ENCODE measurements at regions not wholly inside any gene's neighbourhood (a gene's known extent, or its start where the extent isn't known, plus 50 kb on each side); places are given as distances from the start of the nearest gene placed in this dataset.

- Histone ChIP-seq H3K9me3 (ENCODE audit: insufficient read depth, low read length) (no peaks in the 10 kb centered on the region), H3K36me3 (ENCODE audit: insufficient read depth, insufficient read length, low read length) (no peaks in the 10 kb centered on the region), H3K4me3 (ENCODE audit: insufficient read length, low read depth) (no peak overlapping the region), H3K9ac (ENCODE audit: insufficient read length, low read depth) (no peak overlapping the region), H3K4me1 (ENCODE audit: insufficient read depth, insufficient read length) (no peaks in the 10 kb centered on the region), H3K27me3 (ENCODE audit: insufficient read depth, insufficient read length) (no peaks in the 10 kb centered on the region)
- no peak for TF ChIP-seq ZNF274 (IDR thresholded peaks at IDR 0.05; ENCODE audit: low read depth, low read length)
- TF ChIP-seq SUZ12 (IDR thresholded peaks at IDR 0.05; ENCODE audit: extremely low read depth, insufficient read depth, insufficient read length) = no peak
- no peak for TF ChIP-seq YY1 (IDR thresholded peaks at IDR 0.05; ENCODE audit: insufficient read depth, insufficient read length)
- DNase-seq (ENCODE audit: low read depth, low spot score) = no peak
Observed at GRCh38 chr12:77584860-77585259, 245.8 kb upstream of the NAV3 start.

- H3K4me3 ChIP-seq (ENCODE audit: insufficient read length, low read depth) = no peak overlapping the region
- no peaks in the 10 kb centered on the region for H3K9me3 ChIP-seq (ENCODE audit: insufficient read depth, low read length)
- no peaks in the 10 kb centered on the region for H3K27me3 ChIP-seq (ENCODE audit: insufficient read depth, insufficient read length)
- H3K4me1 ChIP-seq (ENCODE audit: insufficient read depth, insufficient read length) = no peaks in the 10 kb centered on the region
- DNase-seq (ENCODE audit: low read depth, low spot score) = no peak
- no peaks in the 10 kb centered on the region for H3K36me3 ChIP-seq (ENCODE audit: insufficient read depth, insufficient read length, low read length)
- no peak overlapping the region for H3K9ac ChIP-seq (ENCODE audit: insufficient read length, low read depth)
- TF ChIP-seq ZNF274 (IDR thresholded peaks at IDR 0.05; ENCODE audit: low read depth, low read length) = no peak
- no peak for TF ChIP-seq SUZ12 (IDR thresholded peaks at IDR 0.05; ENCODE audit: extremely low read depth, insufficient read depth, insufficient read length)
- no peak for TF ChIP-seq YY1 (IDR thresholded peaks at IDR 0.05; ENCODE audit: insufficient read depth, insufficient read length)
Observed at GRCh38 chr12:77578466-77579220, 252.1 kb upstream of the NAV3 start.

- H3K4me3 ChIP-seq (ENCODE audit: insufficient read length, low read depth) = no peak overlapping the region
- DNase-seq (ENCODE audit: low read depth, low spot score) = no peak
- no peaks in the 10 kb centered on the region for H3K36me3 ChIP-seq (ENCODE audit: insufficient read depth, insufficient read length, low read length)
- no peak overlapping the region for H3K9ac ChIP-seq (ENCODE audit: insufficient read length, low read depth)
- TF ChIP-seq ZNF274 (IDR thresholded peaks at IDR 0.05; ENCODE audit: low read depth, low read length) = no peak
- no peak for TF ChIP-seq SUZ12 (IDR thresholded peaks at IDR 0.05; ENCODE audit: extremely low read depth, insufficient read depth, insufficient read length)
- TF ChIP-seq YY1 (IDR thresholded peaks at IDR 0.05; ENCODE audit: insufficient read depth, insufficient read length) = no peak
- no peaks in the 10 kb centered on the region for H3K9me3 ChIP-seq (ENCODE audit: insufficient read depth, low read length)
- no peaks in the 10 kb centered on the region for H3K4me1 ChIP-seq (ENCODE audit: insufficient read depth, insufficient read length)
- no peaks in the 10 kb centered on the region for H3K27me3 ChIP-seq (ENCODE audit: insufficient read depth, insufficient read length)
Observed at GRCh38 chr12:77577791-77578190, 252.9 kb upstream of the NAV3 start.

- no peak for DNase-seq (ENCODE audit: low read depth, low spot score)
- Histone ChIP-seq H3K9me3 (ENCODE audit: insufficient read depth, low read length) (no peaks in the 10 kb centered on the region), H3K9ac (ENCODE audit: insufficient read length, low read depth) (no peak overlapping the region), H3K36me3 (ENCODE audit: insufficient read depth, insufficient read length, low read length) (no peaks in the 10 kb centered on the region), H3K4me1 (ENCODE audit: insufficient read depth, insufficient read length) (no peaks in the 10 kb centered on the region), H3K27me3 (ENCODE audit: insufficient read depth, insufficient read length) (no peaks in the 10 kb centered on the region), H3K4me3 (ENCODE audit: insufficient read length, low read depth) (no peak overlapping the region)
- TF ChIP-seq YY1 (IDR thresholded peaks at IDR 0.05; ENCODE audit: insufficient read depth, insufficient read length) (no peak), SUZ12 (IDR thresholded peaks at IDR 0.05; ENCODE audit: extremely low read depth, insufficient read depth, insufficient read length) (no peak), ZNF274 (IDR thresholded peaks at IDR 0.05; ENCODE audit: low read depth, low read length) (no peak)
Observed at GRCh38 chr12:77575376-77575919, 255.2 kb upstream of the NAV3 start.

GRCh38 chr12:77572371-77572770 is 258.3 kb upstream of the NAV3 start:
- H3K36me3 ChIP-seq (ENCODE audit: insufficient read depth, insufficient read length, low read length) = no peaks in the 10 kb centered on the region
- no peak overlapping the region for H3K9ac ChIP-seq (ENCODE audit: insufficient read length, low read depth)
- no peaks in the 10 kb centered on the region for H3K27me3 ChIP-seq (ENCODE audit: insufficient read depth, insufficient read length)
- DNase-seq (ENCODE audit: low read depth, low spot score) = no peak
- H3K4me1 ChIP-seq (ENCODE audit: insufficient read depth, insufficient read length) = no peaks in the 10 kb centered on the region
- H3K9me3 ChIP-seq (ENCODE audit: insufficient read depth, low read length) = no peaks in the 10 kb centered on the region
- H3K4me3 ChIP-seq (ENCODE audit: insufficient read length, low read depth) = no peak overlapping the region
- TF ChIP-seq YY1 (IDR thresholded peaks at IDR 0.05; ENCODE audit: insufficient read depth, insufficient read length) (no peak), SUZ12 (IDR thresholded peaks at IDR 0.05; ENCODE audit: extremely low read depth, insufficient read depth, insufficient read length) (no peak), ZNF274 (IDR thresholded peaks at IDR 0.05; ENCODE audit: low read depth, low read length) (no peak)

GRCh38 chr12:77571768-77572167 is 258.9 kb upstream of the NAV3 start:
- Histone ChIP-seq H3K4me3 (ENCODE audit: insufficient read length, low read depth) (no peak overlapping the region), H3K9me3 (ENCODE audit: insufficient read depth, low read length) (no peaks in the 10 kb centered on the region), H3K36me3 (ENCODE audit: insufficient read depth, insufficient read length, low read length) (no peaks in the 10 kb centered on the region), H3K9ac (ENCODE audit: insufficient read length, low read depth) (no peak overlapping the region), H3K27me3 (ENCODE audit: insufficient read depth, insufficient read length) (no peaks in the 10 kb centered on the region), H3K4me1 (ENCODE audit: insufficient read depth, insufficient read length) (no peaks in the 10 kb centered on the region)
- TF ChIP-seq SUZ12 (IDR thresholded peaks at IDR 0.05; ENCODE audit: extremely low read depth, insufficient read depth, insufficient read length) = no peak
- no peak for TF ChIP-seq ZNF274 (IDR thresholded peaks at IDR 0.05; ENCODE audit: low read depth, low read length)
- no peak for TF ChIP-seq YY1 (IDR thresholded peaks at IDR 0.05; ENCODE audit: insufficient read depth, insufficient read length)
- DNase-seq (ENCODE audit: low read depth, low spot score) = no peak

GRCh38 chr12:77571127-77571526 is 259.6 kb upstream of the NAV3 start:
- no peaks in the 10 kb centered on the region for H3K27me3 ChIP-seq (ENCODE audit: insufficient read depth, insufficient read length)
- no peak overlapping the region for H3K9ac ChIP-seq (ENCODE audit: insufficient read length, low read depth)
- DNase-seq (ENCODE audit: low read depth, low spot score) = no peak
- no peaks in the 10 kb centered on the region for H3K36me3 ChIP-seq (ENCODE audit: insufficient read depth, insufficient read length, low read length)
- no peak overlapping the region for H3K4me3 ChIP-seq (ENCODE audit: insufficient read length, low read depth)
- TF ChIP-seq SUZ12 (IDR thresholded peaks at IDR 0.05; ENCODE audit: extremely low read depth, insufficient read depth, insufficient read length) (no peak), YY1 (IDR thresholded peaks at IDR 0.05; ENCODE audit: insufficient read depth, insufficient read length) (no peak), ZNF274 (IDR thresholded peaks at IDR 0.05; ENCODE audit: low read depth, low read length) (no peak)
- no peaks in the 10 kb centered on the region for H3K9me3 ChIP-seq (ENCODE audit: insufficient read depth, low read length)
- no peaks in the 10 kb centered on the region for H3K4me1 ChIP-seq (ENCODE audit: insufficient read depth, insufficient read length)

All from NT2/D1 (cell line).